IMR-90 (cell line): ENCODE measurements at regions not wholly inside any gene's neighbourhood (a gene's known extent, or its start where the extent isn't known, plus 50 kb on each side); places are given as distances from the start of the nearest gene placed in this dataset.

Source experiments
- ATAC-seq: fragments of 200-7000 bp; cut with Tn5 transposase; 2 replicates; pipeline ENCODE4 v1.9.1; 2020; ENCODE audit warnings: low read depth, mild to moderate bottlenecking, moderate library complexity
- BruUV-seq: library from RNA; stranded (reverse); fragments of 400-500 nt; replicated peaks from 2 replicates; lab custom pipeline; 2021; lab: Mats Ljungman, UMichigan
- CTCF ChIA-PET: fragments of 300-600 bp; formaldehyde crosslinking; extraction: SDS; loops from one replicate; lab custom pipeline; 2021; ENCODE audit warnings: antibody characterized with exemption; lab: Yijun Ruan, JAX
- POLR2A ChIA-PET: fragments of 300-600 bp; sonication (Branson Sonifier 250); formaldehyde crosslinking; loops from one replicate; lab custom pipeline; 2022; ENCODE audit warnings: antibody characterized with exemption; ENCODE audit not compliant: unreplicated experiment; lab: Charles Lee
- DNase-seq: peaks from one replicate; pipeline ENCODE4 v3.0.0; 2013
- H2AFZ ChIP-seq: replicated peaks from 2 replicates; pipeline ENCODE3; 2013; ENCODE audit warnings: low read length, mild to moderate bottlenecking; ENCODE audit not compliant: poor library complexity
- H2AK5ac ChIP-seq: 2 replicates; pipeline ENCODE4 v1.6.1; 2013; ENCODE audit warnings: low read depth, low read length, inconsistent platforms
- H2AK9ac ChIP-seq: replicated peaks from 2 replicates; pipeline ENCODE3; 2013; ENCODE audit warnings: mild to moderate bottlenecking, low read depth, low read length, moderate library complexity; ENCODE audit not compliant: poor library complexity
- H2BK120ac ChIP-seq: 2 replicates; pipeline ENCODE4 v1.6.1; 2013; ENCODE audit warnings: low read depth, low read length, inconsistent platforms
- H2BK15ac ChIP-seq: 3 replicates; pipeline ENCODE4 v1.6.1; 2013; ENCODE audit warnings: low read depth, low read length, inconsistent platforms
- H2BK20ac ChIP-seq: 2 replicates; pipeline ENCODE4 v1.6.1; 2013; ENCODE audit warnings: low read depth, mild to moderate bottlenecking, inconsistent platforms, low read length, moderate library complexity
- H2BK5ac ChIP-seq: 2 replicates; pipeline ENCODE4 v1.6.1; 2013; ENCODE audit warnings: mild to moderate bottlenecking, low read depth, low read length, inconsistent platforms; ENCODE audit not compliant: poor library complexity, severe bottlenecking
- H3K14ac ChIP-seq: replicated peaks from 2 replicates; pipeline ENCODE4 v1.6.1; 2013; ENCODE audit warnings: low read depth, low read length, inconsistent platforms
- H3K18ac ChIP-seq: 2 replicates; pipeline ENCODE4 v1.6.1; 2013; ENCODE audit warnings: low read depth, low read length, control low read depth
- H3K23ac ChIP-seq: 2 replicates; pipeline ENCODE4 v1.6.1; 2013; ENCODE audit warnings: low read depth, low read length, inconsistent platforms
- H3K27ac ChIP-seq: 2 replicates; pipeline ENCODE4 v1.5.1; 2013; ENCODE audit warnings: mild to moderate bottlenecking, control low read depth, low read length; ENCODE audit not compliant: insufficient read depth
- H3K27me3 ChIP-seq: 2 replicates; pipeline ENCODE4 v1.6.1; 2013; ENCODE audit warnings: low read length; ENCODE audit not compliant: control insufficient read depth, insufficient read depth
- H3K36me3 ChIP-seq: 2 replicates; pipeline ENCODE4 v1.6.1; 2013; ENCODE audit warnings: low read length, mixed read lengths; ENCODE audit not compliant: control insufficient read depth, insufficient read depth
- H3K4ac ChIP-seq: 2 replicates; pipeline ENCODE4 v1.6.1; 2013; ENCODE audit warnings: low read depth, low read length, inconsistent platforms
- H3K4me1 ChIP-seq: 2 replicates; pipeline ENCODE4 v1.6.1; 2013; ENCODE audit warnings: low read length, mixed read lengths; ENCODE audit not compliant: control insufficient read depth, insufficient read depth
- H3K4me2 ChIP-seq: 2 replicates; pipeline ENCODE4 v1.6.1; 2013; ENCODE audit warnings: low read depth, mild to moderate bottlenecking, control low read depth, low read length, moderate library complexity
- H3K4me3 ChIP-seq: 2 replicates; pipeline ENCODE4 v1.5.1; 2013; ENCODE audit warnings: low read depth, mild to moderate bottlenecking, control low read depth, low read length, moderate library complexity; ENCODE audit not compliant: insufficient read depth
- H3K56ac ChIP-seq: 2 replicates; pipeline ENCODE4 v1.6.1; 2013; ENCODE audit warnings: low read length, inconsistent platforms; ENCODE audit not compliant: insufficient read depth; ENCODE audit errors: extremely low read depth
- H3K79me1 ChIP-seq, 2 experiments: 2 replicates each; pipeline ENCODE4 v1.6.1; 2013; ENCODE audit warnings: low read length in 2 of 2, inconsistent platforms in 1 of 2, low read depth in 1 of 2
- H3K9ac ChIP-seq: 2 replicates; pipeline ENCODE4 v1.6.1; 2013; ENCODE audit warnings: low read depth, low read length, control low read depth
- H3K9me1 ChIP-seq: 2 replicates; pipeline ENCODE4 v1.6.1; 2013; ENCODE audit warnings: low read length, inconsistent platforms; ENCODE audit not compliant: insufficient read depth
- H3K9me3 ChIP-seq: 2 replicates; pipeline ENCODE4 v1.6.1; 2013; ENCODE audit warnings: low read length; ENCODE audit not compliant: control insufficient read depth, insufficient read depth
- H4K20me1 ChIP-seq: 2 replicates; pipeline ENCODE4 v1.6.1; 2013; ENCODE audit warnings: low read length, inconsistent platforms; ENCODE audit not compliant: insufficient read depth
- H4K5ac ChIP-seq: 2 replicates; pipeline ENCODE4 v1.6.1; 2013; ENCODE audit warnings: mild to moderate bottlenecking, low read depth, low read length, control low read depth
- H4K8ac ChIP-seq, 2 experiments: 2 replicates each; pipeline ENCODE4 v1.6.1; 2013; ENCODE audit warnings: low read depth in 2 of 2, low read length in 2 of 2, control low read depth in 1 of 2, inconsistent platforms in 1 of 2
- H4K91ac ChIP-seq: 2 replicates; pipeline ENCODE4 v1.6.1; 2013; ENCODE audit warnings: low read depth, low read length, inconsistent platforms; ENCODE audit not compliant: insufficient read depth
- CTCF ChIP-seq: conservative IDR thresholded peaks from 2 replicates; pipeline ENCODE4 v1.5.1; 2012; ENCODE audit warnings: mild to moderate bottlenecking, low read depth, low read length, improper control_type of control experiment
- SMC3 ChIP-seq: fragments of 150-350 bp; IDR thresholded peaks from 2 replicates; pipeline ENCODE4 v1.6.1; 2016; ENCODE audit warnings: low read depth, mild to moderate bottlenecking, antibody characterized with exemption, low read length, moderate library complexity
- WGBS, 2 experiments: methylation state at CpG; one replicate each; pipeline versions ENCODE4 v1.1.5 to v1.1.7; 2013; ENCODE audit warnings: missing lambda C conversion rate in 2 of 2; ENCODE audit not compliant: insufficient read length in 1 of 2; ENCODE audit errors: extremely low coverage in 2 of 2; 5-methylcytosine and 5-hydroxymethylcytosine counted together
- dilution Hi-C: fragments of 300-500 bp; cut with HindIII; formaldehyde crosslinking; loops from one replicate; pipeline ENCODE4 v1.14.3; 2018; ENCODE audit warnings: low sequenced_read_pairs; ENCODE audit not compliant: unreplicated experiment
- in situ Hi-C: fragments of 300-500 bp; cut with MboI; formaldehyde crosslinking; loops from 3 replicates; pipeline ENCODE4 v1.14.3; 2019; ENCODE audit warnings: low sequenced_read_pairs, inconsistent platforms, mixed read lengths
- intact Hi-C: fragments of 100-400 bp; cut with micrococcal nuclease; formaldehyde crosslinking; loops from 2 replicates; pipeline ENCODE4 v1.10.0; 2022

- no peak overlapping the region for H2AFZ ChIP-seq
- CTCF ChIA-PET = interaction anchor here (0.7 kb wide), 1 partner anchor 29 kb away, joined by 4 read pairs; no protein-coding TSS in a partner anchor
- BruUV-seq = no TSS peak
These were observed 289.1 kb upstream of the DNAJC19 start for GRCh38 chr3:181278468-181279238.

More at GRCh38 chr3:181278468-181279238, 289.1 kb upstream of the DNAJC19 start:
- Histone ChIP-seq H3K27ac (no peak overlapping the region), H2BK20ac (no peak overlapping the region), H3K9me3 (no peaks in the 10 kb centered on the region), H3K23ac (no peak overlapping the region), H2AK9ac (no peak overlapping the region), H4K8ac (no peak overlapping the region), H3K4me3 (no peak overlapping the region), H3K56ac (no peak overlapping the region), H3K14ac (no peak overlapping the region), H2BK5ac (no peak overlapping the region), H4K91ac (no peak overlapping the region), H3K27me3 (no peaks in the 10 kb centered on the region), H3K4ac (no peak overlapping the region), H2AK5ac (no peak overlapping the region), H2BK120ac (no peak overlapping the region), H3K9me1 (no peaks in the 10 kb centered on the region), H4K20me1 (no peaks in the 10 kb centered on the region), H3K4me1 (no peaks in the 10 kb centered on the region), H2BK15ac (no peak overlapping the region), H4K5ac (no peak overlapping the region), H3K79me1 (no peaks in the 10 kb centered on the region), H3K9ac (no peak overlapping the region), H3K18ac (no peak overlapping the region), H3K4me2 (no peak overlapping the region), H3K36me3 (no peaks in the 10 kb centered on the region)
- DNase-seq = no peak
- TF ChIP-seq SMC3 = no peak
- 0 out of 2 replicates have a peak, but pooled peaks have one; percentile 18 for TF ChIP-seq CTCF
- intact Hi-C loops (loop anchor here (5.0 kb wide), 2 partner anchors 476 to 651 kb away; no protein-coding TSS in a partner anchor), dilution Hi-C loops (no loop called here), in situ Hi-C loops (no loop called here)
- no peak for ATAC-seq
- POLR2A ChIA-PET = no interaction called here
- no CpG with 5 or more reads among the region's 5 CpGs for WGBS, 2 experiments
